ENCODE measurements at regions not wholly inside any gene's neighbourhood (a gene's known extent, or its start where the extent isn't known, plus 50 kb on each side); places are given as distances from the start of the nearest gene placed in this dataset.

DNA sequence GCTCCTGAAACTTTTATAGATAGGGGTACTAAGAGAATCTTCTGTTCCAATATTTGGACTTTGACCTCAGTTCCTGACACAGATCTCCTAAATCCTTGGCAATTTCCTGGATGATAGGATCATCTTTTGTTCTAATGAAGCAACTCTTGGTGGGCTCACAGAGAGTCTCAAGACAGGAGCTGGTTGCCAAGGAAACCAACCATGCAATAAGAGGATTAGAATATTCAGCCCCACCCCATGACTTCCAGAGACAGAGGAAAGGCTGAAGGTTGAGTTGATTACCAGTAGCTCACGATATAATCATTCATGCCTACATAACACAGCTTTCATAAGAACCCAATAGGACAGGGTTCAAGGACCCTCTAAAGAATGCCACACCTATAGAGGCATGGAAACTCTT is 2050.2 kb upstream of the CDH6 start:
- H2AK5ac ChIP-seq (ENCODE audit: low read length) = no peak overlapping the region
- no peak overlapping the region for H2BK12ac ChIP-seq (ENCODE audit: low read length)
- H2BK5ac ChIP-seq (ENCODE audit: low read depth, low read length, poor library complexity) = no peak overlapping the region
- no peak overlapping the region for H3K23ac ChIP-seq (ENCODE audit: low read length)
- H3K4me2 ChIP-seq (ENCODE audit: low read length) = no peak overlapping the region
- no peak overlapping the region for H3K4ac ChIP-seq (ENCODE audit: low read depth, low read length)
- H4K8ac ChIP-seq (ENCODE audit: low read depth, low read length) = no peak overlapping the region
- H3K79me2 ChIP-seq (ENCODE audit: control insufficient read depth, insufficient read depth, low read length, poor library complexity) = no peaks in the 10 kb centered on the region
- H3K18ac ChIP-seq (ENCODE audit: low read length) = no peak overlapping the region
- no peak overlapping the region for H3K4me3 ChIP-seq (ENCODE audit: low read depth, low read length)
- H3K27me3 ChIP-seq (ENCODE audit: insufficient read depth, low read length) = no peaks in the 10 kb centered on the region
- H3K9ac ChIP-seq (ENCODE audit: low read length) = no peak overlapping the region
- no peaks in the 10 kb centered on the region for H3K79me1 ChIP-seq (ENCODE audit: low read length)
- no peaks in the 10 kb centered on the region for H3K36me3 ChIP-seq (ENCODE audit: control insufficient read depth in 1 of 2, insufficient read depth in 2 of 2, low read length in 2 of 2)
- H2BK120ac ChIP-seq (ENCODE audit: insufficient read depth, low read length, poor library complexity) = no peak overlapping the region
- H3K4me1 ChIP-seq (ENCODE audit: control insufficient read depth in 1 of 2, insufficient read depth in 2 of 2, low read length in 2 of 2) = no peaks in the 10 kb centered on the region
- no peaks in the 10 kb centered on the region for H3K9me3 ChIP-seq (ENCODE audit: insufficient read depth, low read depth, low read length)
- H3K14ac ChIP-seq (ENCODE audit: low read length) = no peak overlapping the region
- DNase-seq = no peak
- no peak overlapping the region for H2AFZ ChIP-seq (ENCODE audit: insufficient read depth, low read length, poor library complexity)
- H4K91ac ChIP-seq (ENCODE audit: low read depth, low read length) = no peak overlapping the region
- H3K27ac ChIP-seq (ENCODE audit: low read depth, low read length) = no peak overlapping the region
- no CpG with 5 or more reads among the region's 1 CpG for WGBS (ENCODE audit: extremely low coverage, insufficient coverage, insufficient read length)
- no peak overlapping the region for H4K12ac ChIP-seq (ENCODE audit: low read depth, low read length)

- no peak overlapping the region for H2BK12ac ChIP-seq (ENCODE audit: low read length)
Observed at GRCh38 chr5:29134418-29134817, 2059.1 kb upstream of the CDH6 start.

GRCh38 chr5:29131285-29131684 is 2062.2 kb upstream of the CDH6 start:
- no peaks in the 10 kb centered on the region for H3K4me1 ChIP-seq (ENCODE audit: control insufficient read depth in 1 of 2, insufficient read depth in 2 of 2, low read length in 2 of 2)
- H3K18ac ChIP-seq (ENCODE audit: low read length) = no peak overlapping the region
- H3K27me3 ChIP-seq (ENCODE audit: insufficient read depth, low read length) = no peaks in the 10 kb centered on the region
- H3K9me3 ChIP-seq (ENCODE audit: insufficient read depth, low read depth, low read length) = no peaks in the 10 kb centered on the region
- no peak overlapping the region for H3K4me3 ChIP-seq (ENCODE audit: low read depth, low read length)
- no peak overlapping the region for H3K9ac ChIP-seq (ENCODE audit: low read length)
- DNase-seq = no peak
- WGBS (ENCODE audit: extremely low coverage, insufficient coverage, insufficient read length) = no CpG with 5 or more reads among the region's 2 CpGs
- no peaks in the 10 kb centered on the region for H3K79me2 ChIP-seq (ENCODE audit: control insufficient read depth, insufficient read depth, low read length, poor library complexity)
- no peak overlapping the region for H2BK5ac ChIP-seq (ENCODE audit: low read depth, low read length, poor library complexity)
- H3K4ac ChIP-seq (ENCODE audit: low read depth, low read length) = no peak overlapping the region
- no peak overlapping the region for H4K91ac ChIP-seq (ENCODE audit: low read depth, low read length)
- H3K23ac ChIP-seq (ENCODE audit: low read length) = no peak overlapping the region
- H2AK5ac ChIP-seq (ENCODE audit: low read length) = no peak overlapping the region
- no peak overlapping the region for H4K8ac ChIP-seq (ENCODE audit: low read depth, low read length)
- no peaks in the 10 kb centered on the region for H3K36me3 ChIP-seq (ENCODE audit: control insufficient read depth in 1 of 2, insufficient read depth in 2 of 2, low read length in 2 of 2)
- H2BK12ac ChIP-seq (ENCODE audit: low read length) = no peak overlapping the region
- H4K12ac ChIP-seq (ENCODE audit: low read depth, low read length) = no peak overlapping the region
- H2AFZ ChIP-seq (ENCODE audit: insufficient read depth, low read length, poor library complexity) = no peak overlapping the region
- H3K79me1 ChIP-seq (ENCODE audit: low read length) = no peaks in the 10 kb centered on the region
- no peak overlapping the region for H3K4me2 ChIP-seq (ENCODE audit: low read length)
- no peak overlapping the region for H3K27ac ChIP-seq (ENCODE audit: low read depth, low read length)
- no peak overlapping the region for H2BK120ac ChIP-seq (ENCODE audit: insufficient read depth, low read length, poor library complexity)
- no peak overlapping the region for H3K14ac ChIP-seq (ENCODE audit: low read length)

More at GRCh38 chr5:29134418-29134817, 2059.1 kb upstream of the CDH6 start:
- H2AK5ac ChIP-seq (ENCODE audit: low read length) = no peak overlapping the region
- H3K4me3 ChIP-seq (ENCODE audit: low read depth, low read length) = no peak overlapping the region
- H4K12ac ChIP-seq (ENCODE audit: low read depth, low read length) = no peak overlapping the region
- WGBS (ENCODE audit: extremely low coverage, insufficient coverage, insufficient read length) = no CpG with 5 or more reads among the region's 2 CpGs
- H2BK5ac ChIP-seq (ENCODE audit: low read depth, low read length, poor library complexity) = no peak overlapping the region
- H2BK120ac ChIP-seq (ENCODE audit: insufficient read depth, low read length, poor library complexity) = no peak overlapping the region
- H4K91ac ChIP-seq (ENCODE audit: low read depth, low read length) = no peak overlapping the region
- H3K9ac ChIP-seq (ENCODE audit: low read length) = no peak overlapping the region
- H3K79me2 ChIP-seq (ENCODE audit: control insufficient read depth, insufficient read depth, low read length, poor library complexity) = no peaks in the 10 kb centered on the region
- H3K23ac ChIP-seq (ENCODE audit: low read length) = no peak overlapping the region
- no peak for DNase-seq
- no peak overlapping the region for H3K14ac ChIP-seq (ENCODE audit: low read length)
- H3K36me3 ChIP-seq (ENCODE audit: control insufficient read depth in 1 of 2, insufficient read depth in 2 of 2, low read length in 2 of 2) = no peaks in the 10 kb centered on the region
- H3K9me3 ChIP-seq (ENCODE audit: insufficient read depth, low read depth, low read length) = no peaks in the 10 kb centered on the region
- no peak overlapping the region for H3K27ac ChIP-seq (ENCODE audit: low read depth, low read length)
- no peaks in the 10 kb centered on the region for H3K79me1 ChIP-seq (ENCODE audit: low read length)
- H3K4ac ChIP-seq (ENCODE audit: low read depth, low read length) = no peak overlapping the region
- no peaks in the 10 kb centered on the region for H3K27me3 ChIP-seq (ENCODE audit: insufficient read depth, low read length)
- no peak overlapping the region for H4K8ac ChIP-seq (ENCODE audit: low read depth, low read length)
- no peak overlapping the region for H3K18ac ChIP-seq (ENCODE audit: low read length)
- no peak overlapping the region for H3K4me2 ChIP-seq (ENCODE audit: low read length)
- H2AFZ ChIP-seq (ENCODE audit: insufficient read depth, low read length, poor library complexity) = no peak overlapping the region
- H3K4me1 ChIP-seq (ENCODE audit: control insufficient read depth in 1 of 2, insufficient read depth in 2 of 2, low read length in 2 of 2) = no peaks in the 10 kb centered on the region

DNA sequence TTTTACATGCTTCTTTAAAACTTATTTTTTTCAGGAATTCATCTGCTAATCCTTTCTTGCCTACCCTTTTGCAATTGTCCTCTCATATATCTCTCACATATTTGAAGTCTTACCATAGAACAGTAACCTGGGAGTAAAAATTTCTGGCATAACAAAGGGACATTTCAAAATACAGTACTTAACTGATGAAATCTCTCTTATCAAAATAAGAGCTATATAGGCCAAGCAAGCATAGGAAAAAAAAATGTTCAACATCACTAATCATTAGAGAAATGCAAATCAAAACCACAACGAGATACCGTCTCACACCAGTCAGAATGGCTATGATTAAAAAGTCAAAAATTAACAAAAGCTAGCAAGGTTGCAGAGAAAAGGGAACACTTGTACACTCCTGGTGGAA is 2062.7 kb upstream of the CDH6 start:
- no peak overlapping the region for H4K12ac ChIP-seq (ENCODE audit: low read depth, low read length)
- H3K79me2 ChIP-seq (ENCODE audit: control insufficient read depth, insufficient read depth, low read length, poor library complexity) = no peaks in the 10 kb centered on the region
- H3K4me3 ChIP-seq (ENCODE audit: low read depth, low read length) = no peak overlapping the region
- no peak overlapping the region for H3K14ac ChIP-seq (ENCODE audit: low read length)
- WGBS (ENCODE audit: extremely low coverage, insufficient coverage, insufficient read length) = no CpG with 5 or more reads among the region's 2 CpGs
- no peaks in the 10 kb centered on the region for H3K27me3 ChIP-seq (ENCODE audit: insufficient read depth, low read length)
- H3K36me3 ChIP-seq (ENCODE audit: control insufficient read depth in 1 of 2, insufficient read depth in 2 of 2, low read length in 2 of 2) = no peaks in the 10 kb centered on the region
- H2BK120ac ChIP-seq (ENCODE audit: insufficient read depth, low read length, poor library complexity) = no peak overlapping the region
- H3K9ac ChIP-seq (ENCODE audit: low read length) = no peak overlapping the region
- no peak overlapping the region for H3K23ac ChIP-seq (ENCODE audit: low read length)
- no peak overlapping the region for H3K4ac ChIP-seq (ENCODE audit: low read depth, low read length)
- no peak overlapping the region for H4K91ac ChIP-seq (ENCODE audit: low read depth, low read length)
- no peak overlapping the region for H2BK12ac ChIP-seq (ENCODE audit: low read length)
- no peak overlapping the region for H4K8ac ChIP-seq (ENCODE audit: low read depth, low read length)
- no peak overlapping the region for H3K18ac ChIP-seq (ENCODE audit: low read length)
- DNase-seq = peak in 1 of 2 donors; percentile 1
- no peaks in the 10 kb centered on the region for H3K79me1 ChIP-seq (ENCODE audit: low read length)
- no peak overlapping the region for H3K4me2 ChIP-seq (ENCODE audit: low read length)
- H3K4me1 ChIP-seq (ENCODE audit: control insufficient read depth in 1 of 2, insufficient read depth in 2 of 2, low read length in 2 of 2) = no peaks in the 10 kb centered on the region
- no peak overlapping the region for H2BK5ac ChIP-seq (ENCODE audit: low read depth, low read length, poor library complexity)
- H3K27ac ChIP-seq (ENCODE audit: low read depth, low read length) = no peak overlapping the region
- H3K9me3 ChIP-seq (ENCODE audit: insufficient read depth, low read depth, low read length) = no peaks in the 10 kb centered on the region
- no peak overlapping the region for H2AFZ ChIP-seq (ENCODE audit: insufficient read depth, low read length, poor library complexity)
- no peak overlapping the region for H2AK5ac ChIP-seq (ENCODE audit: low read length)
